ENCODE measurements at regions not wholly inside any gene's neighbourhood (a gene's known extent, or its start where the extent isn't known, plus 50 kb on each side); places are given as distances from the start of the nearest gene placed in this dataset.

GRCh38 chr21:24310788-24311187 is 1296.5 kb downstream of the MRPL39 start:
- TF ChIP-seq CTCF (tag by site-specific recombination; IDR thresholded peaks at IDR 0.05) (no peak), OSR2 (tag by site-specific recombination; IDR thresholded peaks at IDR 0.05) (no peak), ZNF664 (tag by site-specific recombination; IDR thresholded peaks at IDR 0.05) (no peak), ZNF292 (tag by site-specific recombination; IDR thresholded peaks at IDR 0.05; ENCODE audit: borderline replicate concordance, low read depth) (no peak)

Data from HEK293 (cell line).